CD14-positive monocyte (primary cell): ENCODE measurements at regions not wholly inside any gene's neighbourhood (a gene's known extent, or its start where the extent isn't known, plus 50 kb on each side); places are given as distances from the start of the nearest gene placed in this dataset.

ENCODE experiments used
- DNase-seq, 3 donors: peaks; one replicate each; pipeline ENCODE4 v3.0.0-alpha.2; 2011 to 2022
- H2AFZ ChIP-seq: 2 replicates; pipeline ENCODE4 v1.6.0; 2012; ENCODE audit warnings: mild to moderate bottlenecking, low read depth, low read length, inconsistent platforms; ENCODE audit not compliant: insufficient read depth, poor library complexity, severe bottlenecking
- H3K27ac ChIP-seq, 2 donors: 1 replicate in 1 of 2; 2 replicates in 1 of 2; pipeline ENCODE4 v1.5.1; 2012 to 2013; ENCODE audit warnings: low read length in 2 of 2, control low read depth in 1 of 2, inconsistent platforms in 1 of 2, low read depth in 1 of 2, mild to moderate bottlenecking in 1 of 2
- H3K27me3 ChIP-seq, 2 donors: one replicate each; pipeline versions ENCODE4 v1.6.0 to v1.6.1; 2011 to 2013; ENCODE audit warnings: low read length in 2 of 2; ENCODE audit not compliant: control insufficient read depth in 2 of 2, insufficient read depth in 2 of 2
- H3K36me3 ChIP-seq, 2 donors: replicated peaks in 1 of 2; 1 replicate in 1 of 2; 2 replicates in 1 of 2; pipeline versions ENCODE4 v1.5.1 to v1.6.1; 2012 to 2013; ENCODE audit warnings: low read length in 2 of 2, control low read depth in 1 of 2, inconsistent platforms in 1 of 2, mild to moderate bottlenecking in 1 of 2; ENCODE audit not compliant: insufficient read depth in 2 of 2, control insufficient read depth in 1 of 2
- H3K4me1 ChIP-seq, 2 donors: 1 replicate in 1 of 2; 2 replicates in 1 of 2; pipeline versions ENCODE4 v1.5.1 to v1.6.1; 2012 to 2013; ENCODE audit warnings: low read length in 2 of 2, control low read depth in 1 of 2, inconsistent platforms in 1 of 2, mild to moderate bottlenecking in 1 of 2, moderate library complexity in 1 of 2; ENCODE audit not compliant: insufficient read depth in 2 of 2, control insufficient read depth in 1 of 2
- H3K4me2 ChIP-seq: replicated peaks from 2 replicates; pipeline ENCODE3; 2012; ENCODE audit warnings: low read length, moderate library complexity, mild to moderate bottlenecking; ENCODE audit not compliant: poor library complexity, severe bottlenecking; ENCODE audit errors: extremely low read depth
- H3K4me3 ChIP-seq, 3 experiments: fragments of 200-600 bp in 1 of 3; sonication (generic) in 1 of 3; replicated peaks in 1 of 3; 1 replicate in 2 of 3; 2 replicates in 1 of 3; pipeline ENCODE4 v1.5.1; 2011 to 2013; ENCODE audit warnings: low read length in 3 of 3, mild to moderate bottlenecking in 3 of 3, control low read depth in 2 of 3, low read depth in 2 of 3, inconsistent platforms in 1 of 3, moderate library complexity in 1 of 3
- H3K79me2 ChIP-seq: 2 replicates; pipeline ENCODE4 v1.6.0; 2012; ENCODE audit warnings: mild to moderate bottlenecking, control low read depth, inconsistent platforms, low read length, moderate library complexity; ENCODE audit not compliant: insufficient read depth
- H3K9ac ChIP-seq: 2 replicates; pipeline ENCODE4 v1.6.0; 2017; ENCODE audit warnings: low read length, mild to moderate bottlenecking; ENCODE audit not compliant: insufficient read depth, poor library complexity, severe bottlenecking
- H3K9me3 ChIP-seq, 2 donors: replicated peaks in 1 of 2; 1 replicate in 1 of 2; 2 replicates in 1 of 2; pipeline versions ENCODE4 v1.5.1 to v1.6.1; 2012 to 2013; ENCODE audit warnings: low read length in 2 of 2, control low read depth in 1 of 2; ENCODE audit not compliant: control insufficient read depth in 1 of 2, insufficient read depth in 1 of 2
- H4K20me1 ChIP-seq: 2 replicates; pipeline ENCODE4 v1.6.0; 2012; ENCODE audit warnings: mild to moderate bottlenecking, low read length, control low read depth, moderate library complexity; ENCODE audit not compliant: insufficient read depth
- H3K27ac Mint-ChIP-seq, 7 donors: one replicate each; pipeline ENCODE4 v1.8.0; 2020; ENCODE audit warnings: mild to moderate bottlenecking in 7 of 7, mixed read lengths in 7 of 7, moderate library complexity in 6 of 7, inconsistent platforms in 2 of 7
- H3K27me3 Mint-ChIP-seq, 3 donors: one replicate each; pipeline ENCODE4 v1.8.0; 2021 to 2022; ENCODE audit warnings: low read depth in 3 of 3, mild to moderate bottlenecking in 3 of 3, mixed read lengths in 3 of 3, moderate library complexity in 3 of 3, inconsistent platforms in 1 of 3
- H3K36me3 Mint-ChIP-seq, 2 donors: one replicate each; pipeline ENCODE4 v1.8.0; 2020; ENCODE audit warnings: mixed read lengths in 2 of 2, inconsistent platforms in 1 of 2, mild to moderate bottlenecking in 1 of 2
- H3K4me1 Mint-ChIP-seq: one replicate; pipeline ENCODE4 v1.8.0; 2020; ENCODE audit warnings: mild to moderate bottlenecking, mixed read lengths
- H3K4me3 Mint-ChIP-seq, 2 donors: one replicate each; pipeline ENCODE4 v1.8.0; 2020; ENCODE audit warnings: mild to moderate bottlenecking in 2 of 2, mixed read lengths in 2 of 2, moderate library complexity in 1 of 2
- H3K9me3 Mint-ChIP-seq, 7 donors: one replicate each; pipeline ENCODE4 v1.8.0; 2020 to 2022; ENCODE audit warnings: mixed read lengths in 7 of 7, mild to moderate bottlenecking in 6 of 7, moderate library complexity in 6 of 7, inconsistent platforms in 2 of 7
- CTCF ChIP-seq: fragments of 200-600 bp; IDR thresholded peaks from one replicate; pipeline ENCODE4 v1.8.0; 2022; ENCODE audit warnings: antibody characterized with exemption, mild to moderate bottlenecking
- WGBS: methylation state at CpG from one replicate; pipeline ENCODE4 v1.1.5; 2013; ENCODE audit warnings: missing lambda C conversion rate; ENCODE audit not compliant: insufficient coverage; 5-methylcytosine and 5-hydroxymethylcytosine counted together
- intact Hi-C, 2 donors: fragments of 100-400 bp; cut with micrococcal nuclease; formaldehyde crosslinking; loops; one replicate each; pipeline versions ENCODE4 v1.15.0 to v1.15.1; 2023

- Histone ChIP-seq H3K4me3 (no peak overlapping the region), H3K27me3 (no peaks in the 10 kb centered on the region), H3K4me1 (no peaks in the 10 kb centered on the region), H3K36me3 (no peaks in the 10 kb centered on the region), H3K27ac (no peak overlapping the region), H3K79me2 (no peaks in the 10 kb centered on the region), H3K9me3 (no peaks in the 10 kb centered on the region), H3K9ac (no peak overlapping the region), H2AFZ (no peak overlapping the region), H3K4me2 (no peak overlapping the region), H4K20me1 (no peaks in the 10 kb centered on the region)
- peaks cover 0 to 2% (median 0%) of the 10 kb centered on the region in 7 donors for H3K9me3 Mint-ChIP-seq
- H3K4me1 Mint-ChIP-seq, result peaks cover 3% of the 10 kb centered on the region
- intact Hi-C loops, result no loop called here
- H3K27ac Mint-ChIP-seq, result no peak overlapping the region
- H3K4me3 Mint-ChIP-seq, result no peak overlapping the region
- no peak for DNase-seq
- H3K36me3 Mint-ChIP-seq, result no peaks in the 10 kb centered on the region
- WGBS, result 100% methylated on average over 4 of the region's 4 CpGs
- no peaks in the 10 kb centered on the region for H3K27me3 Mint-ChIP-seq
- no peak for TF ChIP-seq CTCF
These were observed 110.6 kb downstream of the FAM76B start for GRCh38 chr11:95678988-95679387.

GRCh38 chr11:95676308-95676707, 113.3 kb downstream of the FAM76B start:
- WGBS, result no CpG with 5 or more reads among the region's 4 CpGs
- peaks cover 7% of the 10 kb centered on the region for H3K4me1 Mint-ChIP-seq
- H3K4me3 Mint-ChIP-seq, result no peak overlapping the region
- H3K9ac ChIP-seq, result no peak overlapping the region
- no peaks in the 10 kb centered on the region for H3K9me3 Mint-ChIP-seq
- no peak for TF ChIP-seq CTCF
- no peaks in the 10 kb centered on the region for H3K27me3 ChIP-seq
- no peaks in the 10 kb centered on the region for H3K36me3 ChIP-seq
- H3K27ac Mint-ChIP-seq, result no peak overlapping the region
- no peaks in the 10 kb centered on the region for H3K36me3 Mint-ChIP-seq
- H3K9me3 ChIP-seq, result no peaks in the 10 kb centered on the region
- H3K4me1 ChIP-seq, result no peaks in the 10 kb centered on the region
- no peaks in the 10 kb centered on the region for H4K20me1 ChIP-seq
- peak in 2 of 3 donors; percentile 3 to 15 for DNase-seq
- H3K27ac ChIP-seq, result no peak overlapping the region
- no peaks in the 10 kb centered on the region for H3K27me3 Mint-ChIP-seq
- no peak overlapping the region for H2AFZ ChIP-seq
- intact Hi-C loops, result no loop called here
- no peak overlapping the region for H3K4me2 ChIP-seq
- H3K4me3 ChIP-seq, result no peak overlapping the region
- no peaks in the 10 kb centered on the region for H3K79me2 ChIP-seq
